ENCODE measurements at regions not wholly inside any gene's neighbourhood (a gene's known extent, or its start where the extent isn't known, plus 50 kb on each side); places are given as distances from the start of the nearest gene placed in this dataset.

DNA sequence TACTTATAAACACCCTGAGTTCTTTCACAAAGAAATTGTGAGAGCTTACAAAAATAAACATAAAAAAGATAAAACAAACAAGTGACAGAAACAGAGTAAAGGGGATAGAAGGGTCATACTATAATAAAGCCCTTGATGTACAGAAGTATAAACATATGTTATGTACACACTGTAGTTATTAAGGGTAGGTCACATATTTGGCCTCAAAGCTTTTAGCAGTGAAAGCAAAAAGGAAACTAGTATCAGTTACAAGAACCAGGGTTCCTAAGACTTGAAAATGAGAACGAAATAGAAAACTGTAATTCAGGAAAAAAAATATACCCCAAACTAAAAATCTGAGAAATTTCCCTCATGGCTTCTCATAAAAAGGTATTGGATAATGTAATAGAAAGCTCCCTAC, 380.6 kb downstream of the HDGFL1 start:
- DNase-seq = no peak

DNA sequence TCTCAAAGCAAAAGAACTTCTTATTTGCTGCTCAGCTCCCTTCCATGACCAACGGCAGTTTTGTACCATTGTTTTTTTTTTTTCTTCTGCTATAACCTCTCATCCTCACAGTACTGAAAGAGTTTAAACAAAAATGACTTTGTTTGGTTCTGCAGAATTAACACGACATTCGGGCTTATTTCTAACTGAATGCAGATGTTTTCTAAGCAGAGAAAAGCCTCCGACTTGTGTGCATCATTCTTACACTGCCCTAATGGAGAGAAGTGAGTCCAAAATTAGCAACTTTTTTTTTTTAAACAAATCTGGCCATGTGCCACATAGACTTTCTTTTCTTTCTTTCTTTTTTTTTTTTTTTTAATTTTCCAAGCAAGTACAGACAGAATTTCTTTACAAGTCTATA, 382.7 kb downstream of the HDGFL1 start:
- DNase-seq = no peak

DNA sequence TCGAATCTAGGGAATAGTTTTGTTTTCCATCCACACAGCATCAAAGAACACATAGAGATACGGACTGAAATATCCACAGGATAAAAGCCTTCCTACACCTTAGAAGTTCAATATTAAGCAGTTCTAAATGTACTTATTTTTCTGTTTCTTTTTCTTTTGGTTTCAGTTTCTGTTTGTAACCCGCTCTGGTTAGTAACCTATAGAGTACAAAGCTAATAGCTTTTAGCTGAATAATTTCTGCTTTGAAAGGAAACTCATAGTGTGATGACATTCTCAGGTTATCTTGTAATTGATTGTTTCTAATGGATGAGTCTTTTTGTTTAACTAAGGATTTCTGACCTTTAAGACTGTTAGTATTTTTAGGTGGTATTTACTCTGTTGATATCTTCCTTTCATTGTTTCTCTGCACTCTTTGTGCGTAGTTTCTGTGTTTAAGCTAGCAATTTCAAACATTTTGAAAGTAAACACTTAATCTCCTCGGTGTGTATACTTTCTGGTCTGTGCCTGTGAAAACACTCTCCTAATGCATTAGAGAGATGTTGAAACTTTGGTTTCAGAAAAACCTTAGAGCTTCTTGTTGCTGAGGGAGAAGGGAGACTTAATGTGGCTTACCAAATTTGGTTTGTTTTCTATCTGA, 385.5 kb downstream of the HDGFL1 start:
- DNase-seq = peak; percentile 1 to 27 (median 14)

DNA sequence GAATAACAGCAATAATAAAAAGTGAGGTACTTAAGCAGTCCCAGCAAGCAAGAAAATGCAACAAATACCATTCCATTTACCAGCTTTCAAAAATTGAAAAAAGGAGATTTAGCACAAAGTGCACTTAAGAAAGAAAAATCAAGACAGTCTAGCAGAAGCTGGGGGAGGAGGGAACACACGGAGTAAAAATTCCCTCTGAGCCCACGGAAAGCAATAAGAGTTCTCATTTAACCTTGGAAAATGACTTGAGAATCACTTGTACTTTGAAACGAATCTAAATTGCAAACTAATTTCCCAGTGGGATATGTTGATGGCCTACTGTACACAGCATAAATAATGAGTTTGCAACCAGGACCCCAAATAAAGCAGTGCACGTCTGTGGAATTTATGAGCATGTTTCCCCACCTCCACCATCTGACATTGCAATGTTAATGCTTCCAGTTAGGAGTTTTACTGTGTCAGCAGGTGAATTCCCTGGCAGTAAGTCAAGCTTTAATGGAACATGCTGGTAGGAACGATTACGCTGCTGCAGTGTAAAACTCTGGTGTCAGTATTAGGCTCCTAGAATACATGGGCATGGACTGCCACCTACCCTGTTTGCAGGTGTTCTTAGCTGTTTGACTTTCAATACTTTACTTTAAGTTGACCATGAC, 386.8 kb downstream of the HDGFL1 start:
- no peak for DNase-seq

DNA sequence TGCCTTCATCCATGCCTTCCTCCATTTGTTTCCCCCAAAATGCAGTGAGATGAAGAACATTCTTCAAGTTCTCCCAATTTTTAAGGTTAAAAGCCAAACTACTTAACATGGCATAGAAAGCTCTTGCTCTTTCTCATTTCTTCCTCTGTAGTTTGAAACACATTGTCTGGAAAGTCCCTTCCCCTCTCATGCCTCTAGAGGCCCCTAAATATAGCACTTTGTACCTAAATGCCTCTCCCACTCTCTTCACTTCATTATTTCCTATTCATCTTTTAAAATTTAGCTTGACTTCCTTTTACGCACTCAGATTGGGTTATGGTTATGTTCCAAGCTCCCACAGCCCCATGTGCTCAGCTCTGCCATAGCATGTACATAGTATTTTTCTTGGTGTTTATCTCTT, 389.3 kb downstream of the HDGFL1 start:
- no peak for DNase-seq

DNA sequence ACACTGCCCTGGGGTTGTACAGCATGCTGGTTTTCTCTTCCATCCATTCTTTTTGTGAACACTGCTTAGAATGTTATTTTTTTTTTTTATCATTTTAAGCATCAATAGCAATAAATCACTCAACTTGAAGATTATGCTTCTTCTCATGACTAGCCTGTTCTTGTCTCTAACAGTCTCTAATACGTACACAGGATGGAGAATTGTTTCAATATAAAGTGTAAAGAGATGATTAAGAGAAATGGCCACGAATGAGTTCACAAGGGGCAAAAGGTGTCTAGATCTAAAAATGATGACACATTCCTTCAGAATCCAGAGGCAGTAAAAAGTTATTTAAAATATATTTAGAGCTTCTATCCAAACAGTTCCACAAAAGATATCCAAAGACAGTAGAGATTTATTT, 390.2 kb downstream of the HDGFL1 start:
- DNase-seq = no peak

DNA sequence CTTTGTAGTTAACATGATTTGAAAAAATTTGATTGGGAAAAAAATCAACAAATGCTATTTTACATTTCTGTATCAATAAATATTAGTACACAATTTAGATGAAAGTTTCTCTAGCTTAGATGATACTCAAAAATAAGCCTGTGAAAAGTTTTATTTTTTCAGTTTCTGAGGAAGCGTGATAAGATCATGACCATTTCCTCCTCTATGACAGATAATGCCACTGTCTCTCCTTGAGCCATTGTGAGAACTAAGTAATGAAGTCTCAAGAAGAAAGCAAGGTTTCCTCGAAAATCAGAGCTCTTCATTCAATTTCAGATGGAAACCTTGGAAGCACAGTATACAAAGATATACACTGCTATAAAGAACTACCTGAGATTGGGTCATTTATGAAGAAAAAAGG, 395.0 kb downstream of the HDGFL1 start:
- DNase-seq = no peak

DNA sequence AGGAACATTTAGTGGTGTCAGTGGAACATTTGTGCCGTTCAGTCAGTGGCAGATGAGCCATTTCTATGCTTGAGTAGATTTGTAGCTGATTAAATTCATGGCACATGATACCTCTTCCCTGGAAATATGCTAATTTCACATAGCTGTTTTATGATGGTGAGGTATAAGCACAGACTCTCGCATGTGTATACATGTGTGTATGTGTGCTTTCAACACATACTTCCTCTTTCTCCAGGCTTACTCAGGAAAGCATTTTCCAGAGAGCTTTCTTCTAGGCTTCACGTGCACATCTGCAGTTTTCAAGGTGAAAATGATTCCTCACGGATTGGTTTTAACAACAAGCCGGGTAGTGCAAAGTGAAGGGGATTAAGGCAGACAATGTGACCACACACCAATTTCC, 396.5 kb downstream of the HDGFL1 start:
- DNase-seq = no peak

DNA sequence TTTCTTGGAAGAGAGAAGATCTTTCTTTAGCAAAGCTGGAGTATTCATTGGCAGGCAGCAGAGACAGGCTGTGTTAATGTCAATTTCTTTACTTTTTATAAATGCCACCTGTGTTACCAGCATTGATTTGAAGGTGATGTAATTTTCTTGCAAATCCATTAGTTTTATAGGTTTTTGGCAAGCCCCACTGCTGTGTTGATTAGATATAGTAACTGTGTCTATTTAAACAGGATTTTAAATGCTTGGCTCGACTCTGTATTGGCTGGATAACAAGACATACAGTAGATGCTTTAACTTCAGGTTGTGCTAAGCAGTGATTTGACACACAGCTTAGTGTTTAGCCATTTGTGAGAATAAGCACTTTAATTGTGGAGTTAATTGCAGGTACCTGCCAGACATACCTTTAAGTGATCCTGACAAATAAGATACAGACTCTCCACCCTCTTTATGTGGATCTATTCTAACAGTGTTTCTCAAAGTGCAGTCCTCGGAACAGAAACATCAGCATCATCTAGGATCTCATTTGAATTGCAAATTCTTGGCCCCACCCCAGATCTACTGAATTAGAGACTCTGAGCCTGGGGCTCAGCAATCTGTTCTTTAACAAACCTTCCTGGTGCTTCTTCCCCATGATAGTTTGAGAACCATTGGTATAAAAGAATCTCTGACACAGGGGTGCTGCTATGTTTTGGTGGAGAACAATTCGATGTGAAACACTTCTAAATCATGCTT, 397.5 kb downstream of the HDGFL1 start:
- no peak for DNase-seq

DNA sequence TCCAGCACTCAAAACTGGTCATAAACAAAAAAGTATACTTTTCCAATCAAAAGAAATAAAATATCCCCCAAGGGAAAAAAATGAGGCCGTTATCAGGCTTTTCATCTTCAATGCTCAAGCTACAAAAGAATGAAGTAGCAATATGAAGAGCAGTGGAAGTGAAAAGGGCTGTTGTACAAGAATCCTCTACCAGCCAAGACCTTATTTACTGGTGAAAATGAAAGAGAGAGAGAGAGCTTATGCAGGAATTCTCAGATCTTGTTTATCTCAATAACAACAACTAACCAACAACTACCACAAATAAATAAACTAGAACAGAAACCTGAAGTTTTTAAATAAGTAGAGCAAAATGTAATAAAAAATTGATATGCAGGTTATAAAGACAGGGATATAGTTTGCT, 400.6 kb downstream of the HDGFL1 start:
- no peak for DNase-seq

DNA sequence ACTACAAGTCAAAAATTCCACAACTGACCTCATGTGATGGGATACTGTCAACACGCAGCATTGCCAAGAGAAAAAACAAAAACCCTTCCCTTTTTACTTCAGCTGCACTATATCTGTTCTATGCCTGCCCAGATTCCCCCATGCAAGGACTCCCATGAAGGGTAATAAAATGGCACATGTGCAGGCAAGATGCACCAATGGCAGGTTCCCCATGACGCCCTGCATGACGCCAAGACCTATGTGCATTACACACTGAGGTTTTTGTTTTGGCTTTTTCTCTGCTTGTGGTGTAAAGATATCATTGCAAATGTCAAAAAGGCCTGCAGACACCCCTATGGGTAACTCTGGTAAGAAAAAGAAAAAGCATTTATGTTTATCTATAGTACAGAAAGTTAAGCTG, 403.4 kb downstream of the HDGFL1 start:
- DNase-seq = no peak

DNA sequence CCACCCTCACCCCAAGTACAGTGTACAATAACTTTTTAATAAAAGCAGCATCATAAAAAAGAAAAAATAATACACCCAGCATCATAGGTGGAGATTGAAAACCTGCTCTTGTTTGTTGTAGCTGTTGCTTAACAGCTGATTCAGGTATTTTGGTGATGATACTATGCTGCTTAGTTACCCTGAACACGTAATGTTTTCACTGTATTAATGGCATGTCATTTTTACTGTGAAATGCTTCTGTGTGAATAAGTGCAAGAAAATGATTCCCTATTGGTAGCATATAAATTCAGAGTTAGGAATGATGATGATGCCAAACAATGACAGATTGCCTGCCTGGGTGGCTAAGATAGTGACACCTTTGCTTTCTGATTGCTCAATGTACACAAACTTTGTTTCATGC, 405.7 kb downstream of the HDGFL1 start:
- DNase-seq = no peak

DNA sequence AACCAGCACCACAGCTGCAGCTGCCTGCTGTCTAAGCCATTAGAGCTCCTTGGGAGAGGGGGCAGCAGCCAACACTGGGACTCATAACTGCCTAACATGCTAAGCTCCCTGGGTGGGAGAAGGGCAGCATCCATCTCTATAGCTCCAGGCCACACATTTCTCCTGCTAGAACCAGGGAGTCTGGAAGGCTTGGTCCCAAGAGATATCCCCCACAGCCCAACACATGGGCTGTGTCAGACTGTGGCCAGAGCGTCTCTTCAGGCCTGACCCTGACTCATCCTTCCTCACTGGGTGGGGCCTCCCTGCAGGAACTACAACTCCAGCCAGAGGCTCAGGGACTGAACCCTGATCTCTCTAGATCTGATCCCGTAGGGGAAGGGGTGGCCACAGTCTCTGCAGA, 411.1 kb downstream of the HDGFL1 start:
- no peak for DNase-seq

DNA sequence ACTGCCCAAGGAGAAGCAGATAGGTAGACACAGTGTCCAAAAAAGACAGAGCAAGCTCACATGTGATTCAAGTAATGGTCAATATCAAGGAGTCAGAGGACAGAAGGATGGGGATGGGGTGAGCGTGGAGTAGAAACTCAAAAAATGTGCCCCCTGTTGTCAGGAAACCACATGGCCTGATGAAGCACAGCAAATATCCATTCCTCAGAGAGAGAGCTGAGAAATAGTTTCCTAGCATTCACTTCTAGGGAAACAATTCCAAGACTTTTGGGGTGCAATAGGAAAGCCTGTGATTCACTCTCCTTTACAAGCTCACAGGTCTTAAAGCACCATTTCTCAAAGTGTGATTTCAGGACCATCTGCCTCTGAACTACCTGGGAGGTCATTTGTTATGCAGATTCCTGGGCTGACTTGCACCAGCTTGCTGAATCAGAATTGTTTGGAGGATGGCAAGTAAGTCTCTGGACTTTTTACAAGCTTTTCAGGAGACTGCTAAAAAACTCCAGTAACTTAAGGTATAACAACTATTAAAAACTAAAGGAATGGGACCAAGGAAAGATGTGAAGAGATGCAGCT, 432.8 kb downstream of the HDGFL1 start:
- DNase-seq = no peak

DNA sequence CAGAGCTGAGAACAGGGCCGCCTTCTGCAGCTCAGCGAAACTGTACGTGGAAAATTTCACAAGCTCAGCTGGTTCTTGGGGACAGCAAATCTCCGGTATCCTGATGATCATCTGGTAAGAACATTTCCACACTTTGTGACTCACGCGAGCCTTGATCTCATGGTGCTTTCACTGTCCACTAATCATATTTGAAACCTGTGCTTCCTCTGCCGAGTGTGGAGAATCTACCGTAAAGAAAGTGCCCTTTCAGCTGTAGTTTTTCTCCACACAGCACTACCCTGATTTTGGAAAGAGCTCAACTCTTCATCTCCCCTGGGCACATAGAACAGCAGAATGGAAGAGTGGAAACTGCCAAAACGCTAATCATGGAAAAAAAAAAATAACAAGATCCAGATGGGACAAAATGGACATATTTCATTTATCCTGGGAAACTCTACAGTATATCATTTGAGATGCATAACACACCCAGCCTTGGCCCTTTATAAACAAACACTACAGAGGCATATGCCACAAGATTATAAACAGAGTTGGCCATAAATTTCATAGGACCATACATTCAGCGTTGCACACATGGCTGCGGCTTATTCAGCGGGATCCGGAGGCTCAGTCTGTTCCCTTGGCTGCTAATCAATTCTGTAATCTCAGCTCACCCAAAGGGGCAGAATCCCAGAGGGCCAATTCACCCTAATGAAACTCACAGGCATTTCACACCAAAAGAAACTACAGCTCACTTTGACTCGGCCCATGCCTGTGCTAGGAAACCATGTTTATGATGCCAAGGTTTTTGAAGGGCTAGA, 434.5 kb downstream of the HDGFL1 start:
- DNase-seq = no peak

DNA sequence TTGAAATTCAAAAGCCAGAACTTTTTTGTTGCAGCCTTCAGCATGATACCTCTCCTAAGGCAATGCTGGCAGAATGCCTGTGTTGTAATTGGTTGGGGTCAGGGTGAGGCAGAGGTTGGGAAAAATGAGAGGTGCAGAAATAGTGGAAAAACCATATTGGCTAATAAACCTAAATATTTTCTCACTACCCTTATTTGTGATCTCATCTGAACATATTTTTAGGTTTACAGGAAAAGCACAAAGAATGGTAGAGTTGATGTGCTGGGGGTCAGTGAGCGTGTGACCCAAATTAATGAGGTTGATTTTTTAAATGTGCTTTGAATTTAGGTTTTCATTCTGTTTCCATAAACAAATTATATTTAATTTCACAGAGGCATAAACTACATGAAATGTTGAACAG, 437.3 kb downstream of the HDGFL1 start:
- no peak for DNase-seq

DNA sequence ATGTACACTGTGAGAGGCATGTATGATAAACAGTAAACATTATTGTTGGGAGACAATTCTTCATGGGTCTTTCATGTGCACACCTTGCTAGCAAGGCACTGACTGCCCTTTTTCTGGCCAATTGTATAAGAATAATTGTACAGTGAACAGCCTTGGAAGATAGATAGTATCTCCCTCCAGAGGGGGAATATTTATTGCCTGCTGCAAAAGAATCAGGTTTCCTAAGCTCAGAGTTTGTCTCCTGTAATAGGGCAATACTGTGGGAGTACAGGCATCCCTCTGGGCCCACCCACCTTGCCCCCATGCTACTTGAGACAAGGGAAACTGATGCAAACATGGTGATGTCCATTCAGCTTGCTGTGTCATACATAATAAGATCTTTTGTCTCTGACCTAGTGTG, 442.2 kb downstream of the HDGFL1 start:
- DNase-seq = no peak

DNA sequence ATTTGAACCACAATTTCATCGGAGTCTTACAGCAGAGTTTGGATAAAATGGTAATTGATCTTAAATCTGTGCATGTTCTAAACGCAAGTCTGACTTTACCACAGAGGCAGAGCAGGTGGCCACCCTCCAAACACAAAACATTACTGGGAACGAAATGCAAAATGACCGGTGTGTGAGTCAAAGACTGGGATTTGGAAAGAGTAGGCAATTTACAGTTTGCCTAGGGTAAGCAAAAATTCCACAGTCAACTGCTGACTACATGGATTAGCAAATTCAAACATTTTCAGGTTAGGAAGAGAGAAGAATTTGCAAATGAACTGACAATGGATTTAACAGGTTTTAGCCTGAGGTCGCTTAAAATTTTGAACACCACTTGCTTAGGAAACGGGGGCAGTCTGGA, 444.4 kb downstream of the HDGFL1 start:
- no peak for DNase-seq

DNA sequence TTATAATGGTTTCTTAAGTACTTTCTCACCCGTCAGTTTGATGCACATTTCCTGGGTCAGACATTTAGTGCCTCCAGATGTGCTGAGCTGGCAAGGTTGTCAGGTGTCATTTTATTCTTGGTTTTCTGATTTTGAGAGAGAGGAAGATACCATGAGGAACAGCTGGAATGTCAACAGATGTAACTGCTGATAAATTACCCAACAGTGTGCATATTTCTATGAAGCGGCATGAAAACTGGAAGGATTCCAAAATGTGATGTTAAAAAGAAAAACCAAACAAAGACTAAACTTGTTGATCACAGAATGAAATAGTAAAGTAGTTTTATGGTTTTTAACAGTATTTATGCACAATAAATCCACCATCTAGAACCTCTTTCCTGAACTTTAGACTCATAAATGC, 447.3 kb downstream of the HDGFL1 start:
- no peak for DNase-seq

DNA sequence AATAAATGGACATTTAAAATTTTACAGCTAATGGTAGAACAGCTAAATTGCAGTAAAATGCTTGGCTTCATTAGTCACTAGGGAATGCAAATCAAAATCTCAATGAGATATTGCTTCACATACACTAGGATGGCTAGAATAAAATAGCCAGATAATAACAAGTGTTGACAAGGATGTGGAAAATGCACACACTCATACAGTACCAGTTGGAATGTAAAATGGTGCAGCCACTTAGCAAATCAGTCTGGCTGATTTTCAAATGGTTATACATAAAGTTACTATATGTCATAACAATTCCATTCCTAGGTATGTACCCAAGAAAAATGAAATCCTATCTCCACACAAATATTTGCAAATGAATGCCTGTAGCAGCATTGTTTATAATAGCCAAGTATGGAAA, 452.1 kb downstream of the HDGFL1 start:
- no peak for DNase-seq

DNA sequence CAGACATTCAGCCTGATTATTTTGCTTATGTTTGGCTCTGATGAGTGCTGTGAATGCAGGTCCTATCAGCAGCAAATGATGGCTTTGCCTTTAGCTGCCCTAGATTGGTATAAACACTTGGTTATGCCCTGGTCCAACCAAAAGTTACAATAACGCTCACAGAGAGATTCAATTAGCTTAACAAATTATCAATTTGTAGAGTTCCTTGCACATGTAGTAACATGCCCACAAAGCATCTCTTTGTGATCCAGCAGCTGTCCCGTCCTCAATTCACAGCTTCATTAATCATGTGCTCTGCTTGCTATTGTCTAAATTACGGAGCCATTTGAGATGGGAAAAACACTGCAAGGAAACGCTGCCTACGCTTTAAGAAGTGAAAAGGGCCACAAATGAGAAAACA, 457.9 kb downstream of the HDGFL1 start:
- DNase-seq = no peak

DNA sequence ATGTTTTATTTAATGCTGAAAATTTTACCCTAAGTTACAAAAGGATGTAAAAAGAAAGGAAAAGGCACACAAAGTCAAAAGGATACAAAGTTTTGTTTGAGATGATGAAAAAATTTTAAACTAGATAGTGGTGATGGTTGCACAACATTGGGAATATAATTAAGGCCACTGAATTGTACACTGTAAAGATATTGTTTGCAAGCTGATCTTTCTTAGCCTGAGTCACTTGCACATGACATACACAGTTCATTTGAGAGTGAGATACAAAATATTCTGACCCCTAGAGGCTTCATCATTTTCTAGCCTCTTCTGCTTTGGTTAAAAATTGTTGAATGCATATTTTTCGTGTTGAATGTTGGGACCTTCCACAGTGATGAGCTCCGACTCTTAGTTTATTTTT, 462.6 kb downstream of the HDGFL1 start:
- no peak for DNase-seq

DNA sequence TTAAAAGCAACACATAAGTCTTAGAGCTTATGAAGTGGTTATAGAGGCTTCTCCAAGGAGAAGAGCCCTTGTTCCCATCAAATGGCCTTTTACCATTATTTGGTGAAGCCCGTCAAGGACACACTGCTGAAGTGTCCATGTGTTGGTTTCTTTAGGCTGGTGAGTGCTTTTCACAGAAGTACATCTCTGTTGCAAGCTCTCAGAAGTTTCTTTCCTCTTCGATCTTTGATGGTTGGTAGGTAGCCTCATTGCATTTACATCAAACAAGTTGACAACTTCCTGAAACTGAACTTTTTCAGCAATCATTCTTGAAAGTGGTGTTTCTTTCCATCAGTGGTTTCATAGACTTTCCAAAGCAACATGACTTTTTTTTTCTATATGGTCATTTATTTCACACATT, 465.6 kb downstream of the HDGFL1 start:
- DNase-seq = no peak

All from suppressor macrophage treated with lipopolysaccharide for 1 hour (primary cell).